ENCODE measurements at regions not wholly inside any gene's neighbourhood (a gene's known extent, or its start where the extent isn't known, plus 50 kb on each side); places are given as distances from the start of the nearest gene placed in this dataset.
"Not testable (repeated sequence)": the region's sequence is repeated elsewhere in the genome, so short reads cannot be mapped to it uniquely, and the experiment has no call there.

GRCh38 chr5:16987776-16988175 lies 51.7 kb upstream of the MYO10 start:
- DNase-seq (ENCODE audit: low spot score) = no peak

DNA sequence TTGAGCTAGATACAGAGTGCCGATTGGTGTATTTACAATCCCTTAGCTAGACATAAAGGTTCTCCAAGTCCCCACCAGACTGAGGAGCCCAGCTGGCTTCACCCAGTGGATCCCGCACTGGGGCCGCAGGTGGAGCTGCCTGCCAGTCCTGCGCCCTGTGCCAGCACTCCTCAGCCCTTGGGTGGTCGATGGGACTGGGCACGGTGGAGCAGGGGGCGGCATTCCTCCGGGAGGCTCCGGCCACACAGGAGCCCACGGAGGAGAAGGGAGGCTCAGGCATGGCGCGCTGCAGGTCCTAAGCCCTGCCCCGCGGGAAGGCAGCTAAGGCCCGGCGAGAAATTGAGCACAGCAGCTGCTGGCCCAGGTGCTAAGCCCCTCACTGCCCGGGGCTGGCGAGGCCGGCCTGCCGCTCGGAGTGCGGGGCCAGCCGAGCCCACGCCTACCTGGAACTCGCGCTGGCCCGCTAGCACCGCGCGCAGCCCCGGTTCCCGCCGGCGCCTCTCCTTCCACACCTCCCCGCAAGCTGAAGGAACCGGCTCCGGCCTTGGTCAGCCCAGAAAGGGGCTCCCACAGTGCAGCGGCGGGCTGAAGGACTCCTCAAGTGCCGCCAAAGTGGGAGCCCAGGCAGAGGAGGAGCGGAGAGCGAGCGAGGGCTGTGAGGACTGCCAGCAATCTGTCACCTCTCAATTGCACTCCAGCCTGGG lies 54.9 kb upstream of the MYO10 start:
- DNase-seq (ENCODE audit: low spot score) = not testable (repeated sequence)

- no peak for DNase-seq (ENCODE audit: low spot score)
Measured at GRCh38 chr5:16992006-16992405, 55.9 kb upstream of the MYO10 start.

- DNase-seq (ENCODE audit: low spot score) = no peak
Measured at GRCh38 chr5:16992444-16992843, 56.4 kb upstream of the MYO10 start.

GRCh38 chr5:16994565-16994964 lies 58.5 kb upstream of the MYO10 start:
- DNase-seq (ENCODE audit: low spot score) = no peak

- no peak for DNase-seq (ENCODE audit: low spot score)
Measured at GRCh38 chr5:16995372-16995771, 59.3 kb upstream of the MYO10 start.

GRCh38 chr5:17000291-17000939 lies 64.3 kb upstream of the MYO10 start:
- no peak for DNase-seq (ENCODE audit: low spot score)

GRCh38 chr5:17001428-17001827 lies 65.3 kb upstream of the MYO10 start:
- no peak for DNase-seq (ENCODE audit: low spot score)

DNA sequence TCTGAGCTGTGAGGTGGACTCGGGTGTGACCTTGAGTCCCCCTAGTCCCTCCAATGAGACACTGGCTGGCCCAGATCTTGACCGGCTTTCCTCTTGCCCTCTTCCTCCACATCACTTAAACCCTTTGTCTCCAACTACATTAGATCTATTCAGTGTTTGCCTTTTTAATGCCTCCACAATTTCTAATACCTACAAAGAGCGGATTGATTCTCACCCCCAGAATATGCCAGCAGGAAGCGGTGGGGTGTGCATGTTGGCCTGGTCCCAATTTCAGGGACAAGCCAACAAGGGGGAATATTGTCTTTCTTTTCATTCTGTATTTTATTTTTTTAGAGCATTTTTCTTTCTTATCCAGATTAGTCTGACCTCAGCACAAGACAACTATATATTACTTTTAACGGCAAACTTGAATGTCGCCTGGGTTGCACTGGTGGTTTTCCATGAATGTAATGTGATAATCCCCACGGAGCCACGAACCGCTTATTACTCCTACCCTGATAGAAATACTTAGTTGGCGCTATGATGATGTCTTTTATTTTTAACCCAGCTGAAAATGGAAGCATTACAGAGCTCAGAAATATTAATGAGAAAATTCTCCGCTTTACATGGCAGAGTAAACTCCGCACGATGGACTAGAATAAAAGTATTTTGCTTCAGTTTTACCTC lies 68.5 kb upstream of the MYO10 start:
- DNase-seq (ENCODE audit: low spot score) = no peak

GRCh38 chr5:17005107-17005828 lies 69.2 kb upstream of the MYO10 start:
- no peak for DNase-seq (ENCODE audit: low spot score)

GRCh38 chr5:17012289-17012688 lies 76.2 kb upstream of the MYO10 start:
- DNase-seq (ENCODE audit: low spot score) = no peak

GRCh38 chr5:17014686-17015085 lies 78.6 kb upstream of the MYO10 start:
- no peak for DNase-seq (ENCODE audit: low spot score)

GRCh38 chr5:17018871-17019270 lies 82.8 kb upstream of the MYO10 start:
- DNase-seq (ENCODE audit: low spot score) = no peak

- DNase-seq (ENCODE audit: low spot score) = no peak
Measured at GRCh38 chr5:17019324-17019723, 83.2 kb upstream of the MYO10 start.

GRCh38 chr5:17020678-17021601 lies 84.9 kb upstream of the MYO10 start:
- DNase-seq (ENCODE audit: low spot score) = no peak

DNA sequence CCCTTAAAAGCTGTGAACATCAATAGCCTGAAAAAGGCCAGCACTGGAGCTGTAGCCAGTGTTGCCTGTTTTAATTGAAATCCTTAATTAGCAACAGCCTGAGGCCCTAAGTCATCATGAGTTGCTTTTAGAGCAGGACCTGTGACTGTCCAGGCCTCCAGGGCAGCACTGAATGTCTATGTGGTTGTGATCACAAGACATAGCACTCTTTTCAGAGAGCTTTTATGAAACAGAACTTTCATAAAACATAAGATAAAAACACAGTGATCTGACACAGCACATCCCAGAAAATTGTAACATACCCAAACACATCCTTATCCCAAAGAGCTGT lies 85.5 kb upstream of the MYO10 start:
- no peak for DNase-seq (ENCODE audit: low spot score)

DNA sequence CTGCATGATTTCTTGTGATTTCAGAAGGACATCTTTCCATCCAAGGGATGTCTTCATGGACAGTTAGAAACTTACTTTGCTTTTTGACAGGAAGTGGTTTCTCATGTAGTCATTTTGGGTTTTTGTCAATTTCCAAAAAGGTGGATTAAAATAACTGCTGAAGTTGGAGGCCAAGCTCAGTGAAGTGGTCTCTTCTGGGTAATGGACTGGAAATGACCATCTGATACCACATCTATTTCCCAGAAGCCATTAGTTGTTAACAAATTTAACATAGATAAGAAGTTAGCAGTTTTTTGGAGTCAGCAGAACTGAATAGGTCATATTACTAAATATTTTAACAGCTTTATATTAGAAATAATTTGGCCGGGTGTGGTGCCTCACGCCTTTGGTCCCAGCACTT lies 86.2 kb upstream of the MYO10 start:
- DNase-seq (ENCODE audit: low spot score) = no peak

DNA sequence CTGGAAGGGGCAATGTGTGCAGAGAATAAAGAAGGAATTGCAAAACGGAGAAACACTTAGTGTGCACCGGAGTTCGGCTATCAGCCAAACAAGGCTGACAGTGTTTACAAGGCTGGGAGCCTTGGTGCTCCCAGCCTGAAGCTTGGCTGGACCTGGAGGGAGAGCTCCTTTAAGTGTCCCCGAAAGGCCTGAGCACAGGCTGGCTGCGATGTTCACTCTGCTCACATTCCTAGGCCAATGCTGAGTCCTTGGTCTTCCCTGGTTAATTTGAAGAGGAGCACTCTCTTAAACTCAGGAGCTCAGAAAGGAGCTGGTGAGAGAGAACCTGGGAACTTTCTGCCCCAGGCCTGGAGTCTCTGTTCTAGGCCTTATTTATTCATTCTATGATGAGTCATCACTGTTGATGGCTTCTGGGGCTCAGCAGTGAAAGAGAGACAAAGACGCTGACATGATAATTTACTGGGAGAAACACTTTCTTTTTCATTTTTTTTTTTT lies 88.6 kb upstream of the MYO10 start:
- no peak for DNase-seq (ENCODE audit: low spot score)

GRCh38 chr5:17031659-17032277 lies 95.7 kb upstream of the MYO10 start:
- not testable (repeated sequence) for DNase-seq (ENCODE audit: low spot score)

DNA sequence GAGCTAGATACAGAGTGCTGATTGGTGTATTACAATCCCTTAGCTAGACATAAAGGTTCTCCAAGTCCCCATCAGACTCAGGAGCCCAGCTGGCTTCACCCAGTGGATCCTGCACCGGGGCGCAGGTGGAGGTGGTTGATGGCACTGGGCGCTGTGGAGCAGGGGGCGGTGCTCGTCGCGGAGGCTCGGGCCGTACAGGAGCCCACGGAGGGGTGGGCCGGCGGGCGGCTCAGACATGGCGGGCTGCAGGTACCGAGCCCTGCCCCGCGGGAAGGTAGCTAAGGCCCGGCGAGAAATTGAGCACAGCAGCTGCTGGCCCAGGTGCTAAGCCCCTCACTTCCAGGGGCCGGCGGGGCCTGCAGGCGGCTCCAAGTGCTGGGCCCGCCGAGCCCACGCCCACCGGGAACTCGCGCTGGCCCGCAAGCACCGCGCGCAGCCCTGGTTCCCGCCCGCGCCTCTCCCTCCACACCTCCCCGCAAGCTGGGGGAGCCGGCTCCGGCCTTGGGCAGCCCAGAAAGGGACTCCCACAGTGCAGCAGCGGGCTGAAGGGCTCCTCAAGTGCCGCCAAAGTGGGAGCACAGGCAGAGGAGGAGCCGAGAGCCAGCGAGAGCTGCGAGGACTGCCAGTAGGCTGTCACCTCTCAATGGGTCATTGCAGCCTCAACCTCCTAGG lies 96.4 kb upstream of the MYO10 start:
- DNase-seq (ENCODE audit: low spot score) = not testable (repeated sequence)

Measured in putamen (tissue), 1 donor.